Glomerular visceral epithelial cell (primary cell): ENCODE measurements at regions not wholly inside any gene's neighbourhood (a gene's known extent, or its start where the extent isn't known, plus 50 kb on each side); places are given as distances from the start of the nearest gene placed in this dataset.

Experiments
- DNase-seq: peaks from one replicate; pipeline ENCODE4 v3.0.0-alpha.2; 2016; ENCODE audit errors: extremely low spot score

GRCh38 chr2:106572541-106573450, 85.6 kb downstream of the CD8B2 start:
- no peak for DNase-seq

- no peak for DNase-seq
Observed at GRCh38 chr2:106573773-106574172, 86.6 kb downstream of the CD8B2 start.

- no peak for DNase-seq
Observed at GRCh38 chr2:106575955-106576354, 88.8 kb downstream of the CD8B2 start.

- DNase-seq = no peak
Observed at GRCh38 chr2:106577255-106577651, 90.1 kb downstream of the CD8B2 start.

- no peak for DNase-seq
Observed at GRCh38 chr2:106579750-106580197, 92.6 kb downstream of the CD8B2 start.

GRCh38 chr2:106580241-106580640, 93.1 kb downstream of the CD8B2 start:
- DNase-seq = no peak

GRCh38 chr2:106581328-106581727, 94.2 kb downstream of the CD8B2 start:
- DNase-seq = no peak

- DNase-seq = no peak
Observed at GRCh38 chr2:106581755-106582147, 94.6 kb downstream of the CD8B2 start.

- peak; percentile 81 for DNase-seq
Observed at GRCh38 chr2:106582148-106583143, 95.3 kb downstream of the CD8B2 start.

- DNase-seq = no peak
Observed at GRCh38 chr2:106584304-106584954, 97.3 kb downstream of the CD8B2 start.

- no peak for DNase-seq
Observed at GRCh38 chr2:106596844-106597243, 109.7 kb downstream of the CD8B2 start.

- DNase-seq = no peak
Observed at GRCh38 chr2:106599540-106599939, 112.4 kb downstream of the CD8B2 start.

GRCh38 chr2:106602042-106602441, 114.9 kb downstream of the CD8B2 start:
- no peak for DNase-seq

GRCh38 chr2:106606652-106607051, 119.5 kb downstream of the CD8B2 start:
- no peak for DNase-seq

GRCh38 chr2:106607371-106607770, 120.2 kb downstream of the CD8B2 start:
- DNase-seq = no peak

- no peak for DNase-seq
Observed at GRCh38 chr2:106609780-106610179, 122.6 kb downstream of the CD8B2 start.

- peak; percentile 20 for DNase-seq
Observed at GRCh38 chr2:106614511-106615291, 127.5 kb downstream of the CD8B2 start.

GRCh38 chr2:106618614-106619013, 131.4 kb downstream of the CD8B2 start:
- no peak for DNase-seq

- no peak for DNase-seq
Observed at GRCh38 chr2:106623456-106623855, 136.3 kb downstream of the CD8B2 start.

- no peak for DNase-seq
Observed at GRCh38 chr2:106624787-106625380, 137.7 kb downstream of the CD8B2 start.

- no peak for DNase-seq
Observed at GRCh38 chr2:106628377-106628776, 141.2 kb downstream of the CD8B2 start.
